CD4-positive, alpha-beta T cell treated with Interleukin-4 for 1 hour (primary cell): ENCODE measurements at regions not wholly inside any gene's neighbourhood (a gene's known extent, or its start where the extent isn't known, plus 50 kb on each side); places are given as distances from the start of the nearest gene placed in this dataset.
"Not testable (repeated sequence)": the region's sequence is repeated elsewhere in the genome, so short reads cannot be mapped to it uniquely, and the experiment has no call there.

Source experiments
- DNase-seq, 2 donors: peaks; one replicate each; pipeline ENCODE4 v3.0.0-alpha.2; 2020 to 2022

GRCh38 chr17:13874134-13874533 lies 195.2 kb upstream of the COX10 start:
- no peak for DNase-seq

GRCh38 chr17:13874817-13875216 lies 194.5 kb upstream of the COX10 start:
- no peak for DNase-seq

GRCh38 chr17:13879961-13880466 lies 189.3 kb upstream of the COX10 start:
- no peak for DNase-seq

GRCh38 chr17:13883659-13884058 lies 185.6 kb upstream of the COX10 start:
- no peak for DNase-seq

GRCh38 chr17:13884347-13884746 lies 185.0 kb upstream of the COX10 start:
- DNase-seq, result no peak

- DNase-seq, result no peak
Measured at GRCh38 chr17:13885550-13885949, 183.8 kb upstream of the COX10 start.

GRCh38 chr17:13885953-13886889 lies 183.1 kb upstream of the COX10 start:
- no peak for DNase-seq

GRCh38 chr17:13888056-13888609 lies 181.2 kb upstream of the COX10 start:
- no peak for DNase-seq

GRCh38 chr17:13908971-13909370 lies 160.3 kb upstream of the COX10 start:
- not testable (repeated sequence) for DNase-seq

GRCh38 chr17:13909901-13910519 lies 159.3 kb upstream of the COX10 start:
- DNase-seq, result no peak

GRCh38 chr17:13917634-13918033 lies 151.7 kb upstream of the COX10 start:
- DNase-seq, result no peak

- no peak for DNase-seq
Measured at GRCh38 chr17:13918247-13918646, 151.1 kb upstream of the COX10 start.

GRCh38 chr17:13919818-13920217 lies 149.5 kb upstream of the COX10 start:
- DNase-seq, result no peak

- DNase-seq, result no peak
Measured at GRCh38 chr17:13920413-13920812, 148.9 kb upstream of the COX10 start.

- DNase-seq, result no peak
Measured at GRCh38 chr17:13921841-13922776, 147.2 kb upstream of the COX10 start.

- no peak for DNase-seq
Measured at GRCh38 chr17:13922885-13923284, 146.4 kb upstream of the COX10 start.

- DNase-seq, result no peak
Measured at GRCh38 chr17:13925579-13925978, 143.7 kb upstream of the COX10 start.

- DNase-seq, result peak; percentile 36 to 79
Measured at GRCh38 chr17:13931111-13931526, 138.2 kb upstream of the COX10 start.

GRCh38 chr17:13931800-13932460 lies 137.4 kb upstream of the COX10 start:
- DNase-seq, result peak; percentile 11 to 83

- no peak for DNase-seq
Measured at GRCh38 chr17:13933441-13934276, 135.6 kb upstream of the COX10 start.

- DNase-seq, result no peak
Measured at GRCh38 chr17:13939222-13939621, 130.1 kb upstream of the COX10 start.
